Transverse colon (tissue), 4 donors: ENCODE measurements at regions not wholly inside any gene's neighbourhood (a gene's known extent, or its start where the extent isn't known, plus 50 kb on each side); places are given as distances from the start of the nearest gene placed in this dataset.

ENCODE experiments used
- EP300 ChIP-seq: sonication (generic); formaldehyde crosslinking; IDR thresholded peaks from one replicate; pipeline ENCODE4 v1.6.1; 2017; ENCODE audit warnings: antibody characterized with exemption, low read depth
- POLR2A ChIP-seq: fragments of 450-650 bp; IDR thresholded peaks from one replicate; pipeline ENCODE4 v1.6.1; 2016; ENCODE audit warnings: antibody characterized with exemption, mild to moderate bottlenecking, moderate library complexity
- POLR2AphosphoS5 ChIP-seq, 3 donors: sonication (generic); formaldehyde crosslinking; IDR thresholded peaks; one replicate each; pipeline ENCODE4 v1.6.1; 2016; ENCODE audit warnings: antibody characterized with exemption in 3 of 3
- TF ChIP-seq, protein P1 (sequence below), 5 experiments: fragments of 200-600 bp in 3 of 5; fragments of 450-650 bp in 2 of 5; sonication (generic) in 3 of 5; IDR thresholded peaks; 1 replicate in 2 of 5; 2 replicates in 3 of 5; pipeline ENCODE4 v1.5.1; 2016 to 2017; ENCODE audit warnings: antibody characterized with exemption in 5 of 5, inconsistent platforms in 3 of 5, mild to moderate bottlenecking in 2 of 5, moderate library complexity in 1 of 5

DNA sequence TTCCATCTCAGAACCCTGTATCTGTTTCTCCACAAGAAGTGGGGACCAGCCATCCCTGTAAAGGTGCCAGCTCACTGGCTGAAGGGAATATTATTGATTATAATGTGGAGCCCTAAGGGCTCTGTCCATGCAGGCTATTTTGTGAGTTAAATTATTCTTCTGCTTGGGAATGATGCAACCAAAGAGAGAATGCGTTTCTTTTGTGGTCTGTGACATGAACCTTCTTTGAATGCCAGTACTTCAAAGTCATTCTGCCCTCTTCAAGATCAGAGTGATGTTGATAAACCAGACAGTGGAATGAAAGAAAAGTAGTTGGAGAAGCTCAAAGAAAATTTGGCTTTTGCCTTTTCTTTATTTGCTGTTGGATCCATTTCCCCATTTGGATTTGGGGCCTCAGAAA lies 995.2 kb downstream of the KCNMA1 start:
- TF ChIP-seq, protein P1, sequence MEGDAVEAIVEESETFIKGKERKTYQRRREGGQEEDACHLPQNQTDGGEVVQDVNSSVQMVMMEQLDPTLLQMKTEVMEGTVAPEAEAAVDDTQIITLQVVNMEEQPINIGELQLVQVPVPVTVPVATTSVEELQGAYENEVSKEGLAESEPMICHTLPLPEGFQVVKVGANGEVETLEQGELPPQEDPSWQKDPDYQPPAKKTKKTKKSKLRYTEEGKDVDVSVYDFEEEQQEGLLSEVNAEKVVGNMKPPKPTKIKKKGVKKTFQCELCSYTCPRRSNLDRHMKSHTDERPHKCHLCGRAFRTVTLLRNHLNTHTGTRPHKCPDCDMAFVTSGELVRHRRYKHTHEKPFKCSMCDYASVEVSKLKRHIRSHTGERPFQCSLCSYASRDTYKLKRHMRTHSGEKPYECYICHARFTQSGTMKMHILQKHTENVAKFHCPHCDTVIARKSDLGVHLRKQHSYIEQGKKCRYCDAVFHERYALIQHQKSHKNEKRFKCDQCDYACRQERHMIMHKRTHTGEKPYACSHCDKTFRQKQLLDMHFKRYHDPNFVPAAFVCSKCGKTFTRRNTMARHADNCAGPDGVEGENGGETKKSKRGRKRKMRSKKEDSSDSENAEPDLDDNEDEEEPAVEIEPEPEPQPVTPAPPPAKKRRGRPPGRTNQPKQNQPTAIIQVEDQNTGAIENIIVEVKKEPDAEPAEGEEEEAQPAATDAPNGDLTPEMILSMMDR (IDR thresholded peaks at IDR 0.05) = no peak
- no peak for TF ChIP-seq POLR2AphosphoS5 (IDR thresholded peaks at IDR 0.05)
- TF ChIP-seq EP300 = no peak
- no peak for TF ChIP-seq POLR2A
